ENCODE measurements at regions not wholly inside any gene's neighbourhood (a gene's known extent, or its start where the extent isn't known, plus 50 kb on each side); places are given as distances from the start of the nearest gene placed in this dataset.

DNA sequence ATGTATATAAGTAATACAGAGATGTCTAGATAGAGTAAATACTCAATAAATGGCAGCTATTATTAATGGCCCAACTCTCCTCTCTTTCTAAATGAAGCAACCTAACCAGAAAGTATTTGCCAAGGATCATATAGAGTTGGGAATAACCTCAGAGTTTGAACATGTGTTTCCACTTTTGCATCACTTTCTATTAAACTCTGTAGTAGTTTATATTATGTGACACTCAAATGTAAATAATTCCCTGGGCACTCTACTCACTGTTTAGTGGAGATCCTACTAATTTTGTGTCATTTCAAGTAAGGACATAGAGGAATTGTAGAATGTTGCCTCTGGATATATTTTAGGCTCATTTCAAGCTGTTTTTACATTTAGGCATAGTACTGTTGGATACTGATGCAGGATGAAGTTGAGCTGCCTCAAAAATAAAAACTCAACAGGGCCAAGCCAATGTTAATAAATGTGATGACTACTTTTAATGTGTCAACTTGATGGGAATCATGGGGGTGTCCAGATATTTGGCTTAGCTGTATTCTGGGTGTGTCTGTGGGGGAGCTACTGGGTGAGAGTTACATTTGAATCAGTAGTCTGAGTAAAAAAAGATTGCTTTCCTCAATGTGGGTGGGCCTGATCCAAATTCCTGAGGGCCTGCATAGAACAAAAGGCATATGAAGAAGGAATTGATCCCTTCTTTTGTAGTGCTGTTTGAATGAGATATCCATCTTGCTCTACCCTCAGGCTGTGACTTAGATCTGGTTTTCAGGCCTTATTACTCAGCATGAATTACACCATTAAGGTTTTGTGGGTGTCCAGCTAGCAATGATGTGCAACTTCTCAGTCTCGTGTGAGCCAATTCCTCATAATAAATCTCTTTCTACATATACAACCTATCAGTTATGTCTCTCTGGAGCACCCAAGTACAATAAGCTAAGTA, 1368.2 kb downstream of the STIM2 start:
- H3K9me3 ChIP-seq (ENCODE audit: control insufficient read depth in 2 of 3, insufficient read depth in 1 of 3, low read length in 3 of 3): no peaks in the 10 kb centered on the region
- H3K27me3 ChIP-seq (ENCODE audit: control insufficient read depth, insufficient read depth, low read length): no peaks in the 10 kb centered on the region
- intact Hi-C loops (cut with DNase I): no loop called here
- TF ChIP-seq, protein P1, sequence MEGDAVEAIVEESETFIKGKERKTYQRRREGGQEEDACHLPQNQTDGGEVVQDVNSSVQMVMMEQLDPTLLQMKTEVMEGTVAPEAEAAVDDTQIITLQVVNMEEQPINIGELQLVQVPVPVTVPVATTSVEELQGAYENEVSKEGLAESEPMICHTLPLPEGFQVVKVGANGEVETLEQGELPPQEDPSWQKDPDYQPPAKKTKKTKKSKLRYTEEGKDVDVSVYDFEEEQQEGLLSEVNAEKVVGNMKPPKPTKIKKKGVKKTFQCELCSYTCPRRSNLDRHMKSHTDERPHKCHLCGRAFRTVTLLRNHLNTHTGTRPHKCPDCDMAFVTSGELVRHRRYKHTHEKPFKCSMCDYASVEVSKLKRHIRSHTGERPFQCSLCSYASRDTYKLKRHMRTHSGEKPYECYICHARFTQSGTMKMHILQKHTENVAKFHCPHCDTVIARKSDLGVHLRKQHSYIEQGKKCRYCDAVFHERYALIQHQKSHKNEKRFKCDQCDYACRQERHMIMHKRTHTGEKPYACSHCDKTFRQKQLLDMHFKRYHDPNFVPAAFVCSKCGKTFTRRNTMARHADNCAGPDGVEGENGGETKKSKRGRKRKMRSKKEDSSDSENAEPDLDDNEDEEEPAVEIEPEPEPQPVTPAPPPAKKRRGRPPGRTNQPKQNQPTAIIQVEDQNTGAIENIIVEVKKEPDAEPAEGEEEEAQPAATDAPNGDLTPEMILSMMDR (IDR thresholded peaks at IDR 0.05; ENCODE audit: borderline replicate concordance, extremely low read depth, insufficient read depth): no peak
- no peaks in the 10 kb centered on the region for H3K4me1 ChIP-seq (ENCODE audit: control insufficient read depth in 2 of 3, insufficient read depth in 2 of 3, low read depth in 1 of 3, low read length in 3 of 3)
- FAIRE-seq: no peak
- no peak for DNase-seq
- no peak overlapping the region for H3K27ac ChIP-seq (ENCODE audit: low read depth in 2 of 2, low read length in 2 of 2)
- no peak overlapping the region for H3K9ac ChIP-seq (ENCODE audit: low read length in 3 of 3)
- H3K4me3 ChIP-seq (ENCODE audit: low read length in 3 of 3): no peak overlapping the region
- no peaks in the 10 kb centered on the region for H3K36me3 ChIP-seq (ENCODE audit: control insufficient read depth in 2 of 3, insufficient read depth in 3 of 3, low read length in 3 of 3)

DNA sequence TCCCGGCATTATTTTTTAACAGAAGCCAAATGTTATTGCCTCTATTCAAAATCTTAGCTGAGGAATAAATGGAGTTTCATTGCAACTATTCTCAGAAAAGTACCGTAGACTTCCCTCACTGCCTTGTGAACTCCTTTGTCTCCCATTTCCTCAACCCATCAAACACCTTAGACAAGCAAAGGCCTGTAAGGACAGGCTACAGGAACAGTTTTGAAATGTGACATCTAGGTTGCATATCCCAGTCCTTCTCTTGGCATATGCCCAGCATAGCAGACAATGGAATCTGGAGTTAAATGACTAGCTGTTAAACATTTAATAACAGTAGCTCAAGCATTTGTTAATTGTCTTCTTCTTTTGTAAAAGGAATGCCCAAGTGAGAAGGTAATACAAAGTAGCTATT, 1371.7 kb downstream of the STIM2 start:
- TF ChIP-seq, protein P1 (IDR thresholded peaks at IDR 0.05; ENCODE audit: borderline replicate concordance, extremely low read depth, insufficient read depth): no peak
- DNase-seq: no peak
- Histone ChIP-seq H3K9me3 (ENCODE audit: control insufficient read depth in 2 of 3, insufficient read depth in 1 of 3, low read length in 3 of 3) (no peaks in the 10 kb centered on the region), H3K27me3 (ENCODE audit: control insufficient read depth, insufficient read depth, low read length) (no peaks in the 10 kb centered on the region), H3K4me1 (ENCODE audit: control insufficient read depth in 2 of 3, insufficient read depth in 2 of 3, low read depth in 1 of 3, low read length in 3 of 3) (no peaks in the 10 kb centered on the region), H3K9ac (ENCODE audit: low read length in 3 of 3) (no peak overlapping the region), H3K36me3 (ENCODE audit: control insufficient read depth in 2 of 3, insufficient read depth in 3 of 3, low read length in 3 of 3) (no peaks in the 10 kb centered on the region), H3K4me3 (ENCODE audit: low read length in 3 of 3) (no peak overlapping the region), H3K27ac (ENCODE audit: low read depth in 2 of 2, low read length in 2 of 2) (no peak overlapping the region)
- intact Hi-C loops (cut with DNase I): no loop called here
- FAIRE-seq: no peak

DNA sequence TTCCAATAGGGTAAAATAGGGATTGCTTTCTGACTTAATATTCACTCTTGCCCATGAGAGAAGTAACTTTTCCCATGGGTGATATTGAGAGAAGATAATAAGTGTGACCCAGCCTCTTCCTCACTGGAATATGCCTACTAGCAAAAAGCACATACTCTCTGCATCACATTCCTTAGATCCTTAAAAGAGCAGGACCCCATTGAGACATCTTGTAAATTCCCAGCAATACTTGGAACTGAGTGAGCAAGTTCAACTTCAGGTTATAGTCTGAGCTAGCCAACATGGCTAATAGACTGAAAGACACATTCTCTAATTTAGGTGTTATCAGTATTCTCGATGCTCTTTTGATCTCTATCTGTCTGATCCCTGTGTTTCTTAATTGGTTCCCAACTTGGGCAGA, 1372.3 kb downstream of the STIM2 start:
- Histone ChIP-seq H3K27ac (ENCODE audit: low read depth in 2 of 2, low read length in 2 of 2) (no peak overlapping the region), H3K36me3 (ENCODE audit: control insufficient read depth in 2 of 3, insufficient read depth in 3 of 3, low read length in 3 of 3) (no peaks in the 10 kb centered on the region), H3K9ac (ENCODE audit: low read length in 3 of 3) (no peak overlapping the region), H3K4me1 (ENCODE audit: control insufficient read depth in 2 of 3, insufficient read depth in 2 of 3, low read depth in 1 of 3, low read length in 3 of 3) (no peaks in the 10 kb centered on the region), H3K4me3 (ENCODE audit: low read length in 3 of 3) (no peak overlapping the region), H3K9me3 (ENCODE audit: control insufficient read depth in 2 of 3, insufficient read depth in 1 of 3, low read length in 3 of 3) (no peaks in the 10 kb centered on the region), H3K27me3 (ENCODE audit: control insufficient read depth, insufficient read depth, low read length) (no peaks in the 10 kb centered on the region)
- no peak for FAIRE-seq
- TF ChIP-seq, protein P1 (IDR thresholded peaks at IDR 0.05; ENCODE audit: borderline replicate concordance, extremely low read depth, insufficient read depth): no peak
- intact Hi-C loops (cut with DNase I): no loop called here
- no peak for DNase-seq
